ENCODE measurements at regions not wholly inside any gene's neighbourhood (a gene's known extent, or its start where the extent isn't known, plus 50 kb on each side); places are given as distances from the start of the nearest gene placed in this dataset.

- Histone ChIP-seq H3K9ac (ENCODE audit: low read length in 3 of 3) (no peak overlapping the region), H3K27me3 (ENCODE audit: control insufficient read depth, insufficient read depth, low read length) (no peaks in the 10 kb centered on the region), H3K9me3 (ENCODE audit: control insufficient read depth in 2 of 3, insufficient read depth in 1 of 3, low read length in 3 of 3) (no peaks in the 10 kb centered on the region), H3K4me3 (ENCODE audit: low read length in 3 of 3) (no peak overlapping the region), H3K36me3 (ENCODE audit: control insufficient read depth in 2 of 3, insufficient read depth in 3 of 3, low read length in 3 of 3) (no peaks in the 10 kb centered on the region), H3K4me1 (ENCODE audit: control insufficient read depth in 2 of 3, insufficient read depth in 2 of 3, low read depth in 1 of 3, low read length in 3 of 3) (no peaks in the 10 kb centered on the region), H3K27ac (ENCODE audit: low read depth in 2 of 2, low read length in 2 of 2) (no peak overlapping the region)
- FAIRE-seq, result no peak
- intact Hi-C loops (cut with DNase I), result no loop called here
- no peak for TF ChIP-seq CTCF (IDR thresholded peaks at IDR 0.05; ENCODE audit: borderline replicate concordance, extremely low read depth, insufficient read depth)
- DNase-seq, result no peak
These were observed 110.3 kb upstream of the IPO5 start for GRCh38 chr13:97843189-97843588.

- TF ChIP-seq CTCF (IDR thresholded peaks at IDR 0.05; ENCODE audit: borderline replicate concordance, extremely low read depth, insufficient read depth), result no peak
- DNase-seq (no peak), FAIRE-seq (no peak)
- H3K27ac ChIP-seq (ENCODE audit: low read depth in 2 of 2, low read length in 2 of 2), result no peak overlapping the region
- intact Hi-C loops (cut with DNase I), result no loop called here
- no peak overlapping the region for H3K4me3 ChIP-seq (ENCODE audit: low read length in 3 of 3)
- H3K27me3 ChIP-seq (ENCODE audit: control insufficient read depth, insufficient read depth, low read length), result no peaks in the 10 kb centered on the region
- no peaks in the 10 kb centered on the region for H3K9me3 ChIP-seq (ENCODE audit: control insufficient read depth in 2 of 3, insufficient read depth in 1 of 3, low read length in 3 of 3)
- H3K4me1 ChIP-seq (ENCODE audit: control insufficient read depth in 2 of 3, insufficient read depth in 2 of 3, low read depth in 1 of 3, low read length in 3 of 3), result no peaks in the 10 kb centered on the region
- no peaks in the 10 kb centered on the region for H3K36me3 ChIP-seq (ENCODE audit: control insufficient read depth in 2 of 3, insufficient read depth in 3 of 3, low read length in 3 of 3)
- no peak overlapping the region for H3K9ac ChIP-seq (ENCODE audit: low read length in 3 of 3)
These were observed 109.3 kb upstream of the IPO5 start for GRCh38 chr13:97844151-97844550.

GRCh38 chr13:97848886-97849285, 104.6 kb upstream of the IPO5 start:
- Histone ChIP-seq H3K27me3 (ENCODE audit: control insufficient read depth, insufficient read depth, low read length) (no peaks in the 10 kb centered on the region), H3K36me3 (ENCODE audit: control insufficient read depth in 2 of 3, insufficient read depth in 3 of 3, low read length in 3 of 3) (no peaks in the 10 kb centered on the region), H3K4me3 (ENCODE audit: low read length in 3 of 3) (no peak overlapping the region), H3K27ac (ENCODE audit: low read depth in 2 of 2, low read length in 2 of 2) (no peak overlapping the region), H3K9ac (ENCODE audit: low read length in 3 of 3) (no peak overlapping the region), H3K4me1 (ENCODE audit: control insufficient read depth in 2 of 3, insufficient read depth in 2 of 3, low read depth in 1 of 3, low read length in 3 of 3) (no peaks in the 10 kb centered on the region), H3K9me3 (ENCODE audit: control insufficient read depth in 2 of 3, insufficient read depth in 1 of 3, low read length in 3 of 3) (no peaks in the 10 kb centered on the region)
- no peak for FAIRE-seq
- peak in 1 of 5 donors; percentile 40 for DNase-seq
- intact Hi-C loops (cut with DNase I), result no loop called here
- TF ChIP-seq CTCF (IDR thresholded peaks at IDR 0.05; ENCODE audit: borderline replicate concordance, extremely low read depth, insufficient read depth), result no peak

GRCh38 chr13:97849305-97849704, 104.2 kb upstream of the IPO5 start:
- intact Hi-C loops (cut with DNase I), result no loop called here
- H3K9me3 ChIP-seq (ENCODE audit: control insufficient read depth in 2 of 3, insufficient read depth in 1 of 3, low read length in 3 of 3), result no peaks in the 10 kb centered on the region
- no peaks in the 10 kb centered on the region for H3K27me3 ChIP-seq (ENCODE audit: control insufficient read depth, insufficient read depth, low read length)
- H3K27ac ChIP-seq (ENCODE audit: low read depth in 2 of 2, low read length in 2 of 2), result no peak overlapping the region
- no peaks in the 10 kb centered on the region for H3K4me1 ChIP-seq (ENCODE audit: control insufficient read depth in 2 of 3, insufficient read depth in 2 of 3, low read depth in 1 of 3, low read length in 3 of 3)
- H3K36me3 ChIP-seq (ENCODE audit: control insufficient read depth in 2 of 3, insufficient read depth in 3 of 3, low read length in 3 of 3), result no peaks in the 10 kb centered on the region
- DNase-seq (peak in 2 of 5 donors; percentile 43 to 44), FAIRE-seq (no peak)
- no peak overlapping the region for H3K9ac ChIP-seq (ENCODE audit: low read length in 3 of 3)
- no peak overlapping the region for H3K4me3 ChIP-seq (ENCODE audit: low read length in 3 of 3)
- no peak for TF ChIP-seq CTCF (IDR thresholded peaks at IDR 0.05; ENCODE audit: borderline replicate concordance, extremely low read depth, insufficient read depth)

Measured in kidney (tissue), 13 donors.